ENCODE measurements at regions not wholly inside any gene's neighbourhood (a gene's known extent, or its start where the extent isn't known, plus 50 kb on each side); places are given as distances from the start of the nearest gene placed in this dataset.

GRCh38 chr22:47371263-47372090 lies 609.0 kb downstream of the TBC1D22A start:
- H3K9me3 Mint-ChIP-seq = peaks cover 100% of the 10 kb centered on the region
- H3K36me3 ChIP-seq (ENCODE audit: insufficient read depth) = no peaks in the 10 kb centered on the region

More at GRCh38 chr22:47371263-47372090, 609.0 kb downstream of the TBC1D22A start:
- H3K9me2 ChIP-seq (ENCODE audit: insufficient read depth) = no peaks in the 10 kb centered on the region
- H3K27ac ChIP-seq (ENCODE audit: low read depth) = no peak overlapping the region
- H3F3A ChIP-seq (replicated peaks; ENCODE audit: low read depth) = no peaks in the 10 kb centered on the region
- DNase-seq (ENCODE audit: low spot score) (no peak), ATAC-seq (no peak)
- H3K27ac Mint-ChIP-seq = no peak overlapping the region
- H3K4me3 ChIP-seq = no peak overlapping the region
- H3K4me1 ChIP-seq (ENCODE audit: insufficient read depth) = no peaks in the 10 kb centered on the region
- H3K4me3 Mint-ChIP-seq = no peak overlapping the region
- no peaks in the 10 kb centered on the region for H4K20me1 ChIP-seq (replicated peaks; ENCODE audit: insufficient read depth)
- no peaks in the 10 kb centered on the region for H3K79me2 ChIP-seq (replicated peaks; ENCODE audit: insufficient read depth)
- TF ChIP-seq ZNF114 (CRISPR knock-in tag; IDR thresholded peaks at IDR 0.05) (no peak), JUNB (IDR thresholded peaks at IDR 0.05; ENCODE audit: unreplicated experiment) (no peak), ETS1 (IDR thresholded peaks at IDR 0.05) (no peak), REST (IDR thresholded peaks at IDR 0.05; ENCODE audit: unreplicated experiment) (no peak), EZH2phosphoT487 (IDR thresholded peaks at IDR 0.05; ENCODE audit: unreplicated experiment) (no peak), CTCF (conservative IDR thresholded peaks at IDR 0.05; ENCODE audit: low read depth in 2 of 2) (no peak), STAT1 (IDR thresholded peaks at IDR 0.05; ENCODE audit: unreplicated experiment) (no peak), CREB1 (CRISPR knock-in tag; IDR thresholded peaks at IDR 0.05; ENCODE audit: low read depth) (no peak), NANOG (IDR thresholded peaks at IDR 0.05; ENCODE audit: borderline replicate concordance) (no peak), ZNF331 (CRISPR knock-in tag; IDR thresholded peaks at IDR 0.05; ENCODE audit: low read depth) (no peak), POLR2AphosphoS5 (IDR thresholded peaks at IDR 0.05; ENCODE audit: low read depth) (no peak), EZH2 (IDR thresholded peaks at IDR 0.05; ENCODE audit: low read depth, unreplicated experiment) (no peak), ZNF462 (CRISPR knock-in tag; IDR thresholded peaks at IDR 0.05) (no peak)
- no peaks in the 10 kb centered on the region; the same call in 2 of the 3 replicates for H3K4me1 Mint-ChIP-seq
- H3K27me3 ChIP-seq (ENCODE audit: insufficient read depth) = no peaks in the 10 kb centered on the region
- no peak overlapping the region for H3K4me2 ChIP-seq
- no peak overlapping the region for H2AFZ ChIP-seq
- H3K27me3 Mint-ChIP-seq (ENCODE audit: insufficient read depth, low read depth, poor library complexity) = peaks cover 9% of the 10 kb centered on the region
- peaks cover 47% of the 10 kb centered on the region for H3K36me3 Mint-ChIP-seq (ENCODE audit: low read depth)

Measured in GM23338 (cell line).